ENCODE measurements at regions not wholly inside any gene's neighbourhood (a gene's known extent, or its start where the extent isn't known, plus 50 kb on each side); places are given as distances from the start of the nearest gene placed in this dataset.

- no peak for TF ChIP-seq GATA2 (IDR thresholded peaks at IDR 0.05; ENCODE audit: low read depth, low read length)
- TF ChIP-seq GATA3 (IDR thresholded peaks at IDR 0.05; ENCODE audit: low read depth, low read length), result no peak
Observed at GRCh38 chr18:25647404-25647803, 295.4 kb upstream of the ZNF521 start.

GRCh38 chr18:25646971-25647370 lies 295.0 kb upstream of the ZNF521 start:
- TF ChIP-seq GATA2 (IDR thresholded peaks at IDR 0.05; ENCODE audit: low read depth, low read length), result no peak

- no peak for TF ChIP-seq GATA2 (IDR thresholded peaks at IDR 0.05; ENCODE audit: low read depth, low read length)
- no peak for TF ChIP-seq GATA3 (IDR thresholded peaks at IDR 0.05; ENCODE audit: low read depth, low read length)
Observed at GRCh38 chr18:25639596-25639995, 287.6 kb upstream of the ZNF521 start.

- TF ChIP-seq GATA3 (IDR thresholded peaks at IDR 0.05; ENCODE audit: low read depth, low read length) (no peak), GATA2 (IDR thresholded peaks at IDR 0.05; ENCODE audit: low read depth, low read length) (no peak)
Observed at GRCh38 chr18:25633563-25633962, 281.6 kb upstream of the ZNF521 start.

GRCh38 chr18:25630682-25631081 lies 278.7 kb upstream of the ZNF521 start:
- TF ChIP-seq GATA2 (IDR thresholded peaks at IDR 0.05; ENCODE audit: low read depth, low read length), result no peak
- no peak for TF ChIP-seq GATA3 (IDR thresholded peaks at IDR 0.05; ENCODE audit: low read depth, low read length)

DNA sequence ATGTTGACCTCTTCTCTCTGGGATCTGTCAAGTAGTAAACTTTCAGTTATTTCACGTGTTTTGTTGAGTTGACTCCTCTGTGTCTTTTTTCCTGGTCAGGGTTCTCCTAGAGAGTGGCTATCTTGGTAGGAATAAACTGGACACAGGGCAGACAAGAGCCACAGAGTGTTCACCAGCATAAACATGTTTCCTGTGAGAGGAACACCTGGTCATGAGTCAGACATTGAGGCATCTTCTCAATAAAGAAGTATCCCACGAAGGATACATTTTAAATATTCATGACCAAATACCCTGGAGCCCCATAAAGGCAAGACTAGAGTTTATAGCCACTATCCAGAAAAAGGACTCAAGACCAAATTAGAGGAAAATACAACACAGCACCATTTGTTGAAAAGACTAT lies 269.7 kb upstream of the ZNF521 start:
- TF ChIP-seq GATA2 (IDR thresholded peaks at IDR 0.05; ENCODE audit: low read depth, low read length) (no peak), GATA3 (IDR thresholded peaks at IDR 0.05; ENCODE audit: low read depth, low read length) (no peak)

- TF ChIP-seq GATA2 (IDR thresholded peaks at IDR 0.05; ENCODE audit: low read depth, low read length) (no peak), GATA3 (IDR thresholded peaks at IDR 0.05; ENCODE audit: low read depth, low read length) (no peak)
Observed at GRCh38 chr18:25621144-25621543, 269.2 kb upstream of the ZNF521 start.

DNA sequence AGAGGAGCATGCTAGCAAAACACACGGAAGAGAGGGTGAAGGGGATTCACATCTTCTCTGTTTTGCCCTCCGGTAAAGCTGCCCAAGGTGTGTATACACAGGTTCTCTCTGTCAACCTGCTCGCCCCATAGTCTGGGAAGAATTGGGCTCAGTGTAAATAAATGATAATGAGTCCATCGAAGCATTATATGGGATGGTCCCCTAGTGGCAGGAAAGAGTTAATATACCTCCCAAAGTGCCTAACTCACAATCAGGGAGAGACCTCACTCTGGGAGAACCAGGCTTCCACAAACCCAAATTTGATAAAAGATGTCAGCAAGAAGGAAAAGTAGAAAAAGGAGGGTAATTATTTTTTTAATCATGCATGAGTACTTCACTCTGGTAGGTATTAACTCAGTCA lies 262.2 kb upstream of the ZNF521 start:
- TF ChIP-seq GATA2 (IDR thresholded peaks at IDR 0.05; ENCODE audit: low read depth, low read length), result no peak
- TF ChIP-seq GATA3 (IDR thresholded peaks at IDR 0.05; ENCODE audit: low read depth, low read length), result no peak

DNA sequence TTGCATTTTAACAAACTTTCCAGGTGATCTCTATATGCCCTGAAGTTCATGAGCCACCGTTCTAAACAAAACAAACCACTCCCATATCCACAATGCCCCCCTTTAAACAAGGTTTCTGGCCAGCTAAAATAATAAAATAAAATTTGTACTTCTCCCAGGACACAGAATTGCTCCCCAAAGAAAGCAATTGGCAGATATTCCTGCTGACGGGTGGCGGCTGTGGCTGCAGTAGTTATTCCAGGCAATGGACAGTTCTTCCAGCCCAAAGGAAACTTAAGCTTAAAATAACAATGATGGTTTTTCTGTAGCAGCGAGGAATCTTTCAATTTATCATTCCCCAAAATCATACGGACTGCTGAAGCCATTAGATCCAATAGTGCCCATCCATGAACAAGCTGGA lies 260.5 kb upstream of the ZNF521 start:
- TF ChIP-seq GATA3 (IDR thresholded peaks at IDR 0.05; ENCODE audit: low read depth, low read length) (no peak), GATA2 (IDR thresholded peaks at IDR 0.05; ENCODE audit: low read depth, low read length) (no peak)

GRCh38 chr18:25608091-25608490 lies 256.1 kb upstream of the ZNF521 start:
- no peak for TF ChIP-seq GATA3 (IDR thresholded peaks at IDR 0.05; ENCODE audit: low read depth, low read length)
- no peak for TF ChIP-seq GATA2 (IDR thresholded peaks at IDR 0.05; ENCODE audit: low read depth, low read length)

DNA sequence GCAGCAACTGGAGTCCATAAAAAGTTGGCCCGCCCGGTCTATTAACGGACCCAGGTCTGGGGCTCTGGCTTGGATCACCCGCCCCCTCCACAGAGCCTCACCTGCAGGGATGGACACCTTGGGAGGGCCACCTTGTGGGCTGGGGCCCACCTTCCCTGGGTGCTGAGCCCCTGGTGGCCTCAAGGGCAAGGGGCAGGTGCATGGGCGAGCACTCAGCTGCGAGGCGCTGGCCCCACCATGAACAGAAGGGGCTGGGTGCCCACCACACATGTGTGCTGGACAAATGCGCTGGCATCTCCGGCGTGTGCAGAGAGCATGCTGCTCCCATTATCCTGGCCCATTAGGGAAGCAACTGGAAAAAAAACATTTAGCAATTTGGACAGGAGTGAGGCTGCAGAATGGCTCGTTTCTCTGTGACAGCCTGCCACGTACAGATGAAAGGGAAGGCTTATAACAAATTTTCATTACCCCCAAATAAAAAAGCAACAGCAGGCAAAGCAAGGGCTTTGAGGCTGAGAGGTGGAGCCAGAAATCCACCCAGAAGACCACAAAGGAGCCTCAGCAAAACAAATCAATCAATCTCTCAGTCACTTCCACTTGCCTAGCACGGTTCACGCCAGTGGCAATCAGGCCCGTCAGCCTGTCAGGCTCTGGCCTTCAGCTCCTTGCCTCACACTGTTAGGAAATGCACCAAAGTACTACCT lies 253.1 kb upstream of the ZNF521 start:
- TF ChIP-seq GATA3 (IDR thresholded peaks at IDR 0.05; ENCODE audit: low read depth, low read length) (no peak), GATA2 (IDR thresholded peaks at IDR 0.05; ENCODE audit: low read depth, low read length) (no peak)

GRCh38 chr18:25604196-25604893 lies 252.4 kb upstream of the ZNF521 start:
- TF ChIP-seq GATA2 (IDR thresholded peaks at IDR 0.05; ENCODE audit: low read depth, low read length), result peak; percentile 81
- no peak for TF ChIP-seq GATA3 (IDR thresholded peaks at IDR 0.05; ENCODE audit: low read depth, low read length)

GRCh38 chr18:25599443-25599842 lies 247.5 kb upstream of the ZNF521 start:
- peak; percentile 58; the same call in 1 of the 2 replicates for TF ChIP-seq GATA3 (IDR thresholded peaks at IDR 0.05; ENCODE audit: low read depth, low read length)
- no peak for TF ChIP-seq GATA2 (IDR thresholded peaks at IDR 0.05; ENCODE audit: low read depth, low read length)

DNA sequence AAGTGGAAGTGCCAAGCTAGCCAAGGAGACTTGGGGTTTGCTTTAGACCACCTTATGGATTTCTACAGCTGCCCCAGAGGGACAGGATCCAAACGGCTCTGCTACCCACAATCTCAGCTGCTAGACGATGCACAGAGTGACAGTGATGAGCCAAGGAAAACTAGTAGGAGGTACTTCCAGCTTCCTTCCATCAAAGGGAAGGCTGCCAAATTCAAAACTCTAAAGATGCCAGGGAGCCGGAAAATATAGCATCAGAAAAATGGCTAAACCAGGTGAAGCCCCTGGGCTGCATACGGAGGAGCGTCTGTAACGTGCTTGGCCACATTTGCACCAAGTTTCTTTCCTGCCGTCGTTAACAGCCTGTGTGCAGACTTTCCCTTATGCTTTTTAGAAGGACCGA lies 245.5 kb upstream of the ZNF521 start:
- TF ChIP-seq GATA3 (IDR thresholded peaks at IDR 0.05; ENCODE audit: low read depth, low read length), result no peak
- no peak for TF ChIP-seq GATA2 (IDR thresholded peaks at IDR 0.05; ENCODE audit: low read depth, low read length)

Data from SH-SY5Y (cell line).